NCI-H82 treated with DMSO at 0.1 percent for 48 hours (cell line): ENCODE measurements at regions not wholly inside any gene's neighbourhood (a gene's known extent, or its start where the extent isn't known, plus 50 kb on each side); places are given as distances from the start of the nearest gene placed in this dataset.

ENCODE experiments used
- DNase-seq: peaks from one replicate; lab custom pipeline; 2025; ENCODE audit not compliant: unreplicated experiment; lab: John Stamatoyannopoulos, UW

GRCh38 chr10:47053081-47053798 lies 142.0 kb downstream of the PTPN20 start:
- DNase-seq, result no peak

- no peak for DNase-seq
Measured at GRCh38 chr10:47054974-47055373, 143.7 kb downstream of the PTPN20 start.

- DNase-seq, result no peak
Measured at GRCh38 chr10:47055386-47056246, 144.4 kb downstream of the PTPN20 start.

- DNase-seq, result no peak
Measured at GRCh38 chr10:47056247-47056510, 145.0 kb downstream of the PTPN20 start.

GRCh38 chr10:47057471-47057870 lies 146.2 kb downstream of the PTPN20 start:
- DNase-seq, result no peak

- DNase-seq, result no peak
Measured at GRCh38 chr10:47058032-47058702, 146.9 kb downstream of the PTPN20 start.

GRCh38 chr10:47058961-47059391 lies 147.7 kb downstream of the PTPN20 start:
- no peak for DNase-seq

GRCh38 chr10:47059606-47060311 lies 148.5 kb downstream of the PTPN20 start:
- DNase-seq, result no peak

- DNase-seq, result no peak
Measured at GRCh38 chr10:47060356-47060755, 149.1 kb downstream of the PTPN20 start.

GRCh38 chr10:47060993-47061500 lies 149.8 kb downstream of the PTPN20 start:
- no peak for DNase-seq

GRCh38 chr10:47061776-47062175 lies 150.5 kb downstream of the PTPN20 start:
- no peak for DNase-seq

- no peak for DNase-seq
Measured at GRCh38 chr10:47062441-47063200, 151.4 kb downstream of the PTPN20 start.

GRCh38 chr10:47063858-47064257 lies 152.6 kb downstream of the PTPN20 start:
- DNase-seq, result no peak

- DNase-seq, result no peak
Measured at GRCh38 chr10:47065903-47066302, 154.7 kb downstream of the PTPN20 start.

- DNase-seq, result peak; percentile 7
Measured at GRCh38 chr10:47067949-47068940, 157.0 kb downstream of the PTPN20 start.

- no peak for DNase-seq
Measured at GRCh38 chr10:47070541-47070940, 159.3 kb downstream of the PTPN20 start.

GRCh38 chr10:47071891-47072290 lies 160.7 kb downstream of the PTPN20 start:
- no peak for DNase-seq

GRCh38 chr10:47073967-47074366 lies 162.7 kb downstream of the PTPN20 start:
- no peak for DNase-seq

- DNase-seq, result no peak
Measured at GRCh38 chr10:47076949-47077361, 165.7 kb downstream of the PTPN20 start.
